ENCODE measurements at regions not wholly inside any gene's neighbourhood (a gene's known extent, or its start where the extent isn't known, plus 50 kb on each side); places are given as distances from the start of the nearest gene placed in this dataset.

- no peak for DNase-seq (ENCODE audit: low spot score)
Observed at GRCh38 chr12:90080616-90081015, 372.0 kb upstream of the ATP2B1 start.

DNA sequence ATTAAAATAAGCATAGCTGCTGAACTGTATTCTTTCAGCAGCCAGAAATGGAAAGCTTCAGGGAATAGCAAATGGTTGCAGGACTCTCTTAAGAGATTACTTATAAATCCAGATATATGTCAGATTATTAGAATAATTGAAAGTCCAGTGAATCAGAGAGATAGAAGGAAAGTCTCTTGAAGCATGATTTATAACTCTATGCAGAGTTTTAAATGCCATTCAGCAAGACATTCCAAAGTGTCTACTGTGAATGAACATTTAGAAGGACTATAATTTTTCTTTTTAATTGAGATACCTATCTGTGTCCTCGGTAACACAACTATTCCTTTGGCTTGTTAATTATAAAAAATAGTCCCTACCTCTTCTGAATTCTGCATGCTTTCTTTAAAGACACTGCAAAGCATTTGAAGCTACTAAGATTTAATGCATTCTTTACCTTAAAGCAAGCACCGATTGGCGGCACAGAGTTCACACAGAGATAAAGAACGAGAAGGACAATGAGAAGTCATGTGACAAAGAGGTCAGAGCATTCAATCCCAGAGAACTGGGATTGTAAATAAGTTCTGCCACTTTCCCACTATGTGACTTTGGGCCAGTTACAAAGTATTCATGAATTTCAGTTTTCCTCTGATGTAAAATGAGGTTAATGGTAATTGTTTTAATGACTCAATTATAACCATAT, 371.0 kb upstream of the ATP2B1 start:
- no peak for DNase-seq (ENCODE audit: low spot score)

- DNase-seq (ENCODE audit: low spot score), result no peak
Observed at GRCh38 chr12:90078344-90078743, 369.7 kb upstream of the ATP2B1 start.

DNA sequence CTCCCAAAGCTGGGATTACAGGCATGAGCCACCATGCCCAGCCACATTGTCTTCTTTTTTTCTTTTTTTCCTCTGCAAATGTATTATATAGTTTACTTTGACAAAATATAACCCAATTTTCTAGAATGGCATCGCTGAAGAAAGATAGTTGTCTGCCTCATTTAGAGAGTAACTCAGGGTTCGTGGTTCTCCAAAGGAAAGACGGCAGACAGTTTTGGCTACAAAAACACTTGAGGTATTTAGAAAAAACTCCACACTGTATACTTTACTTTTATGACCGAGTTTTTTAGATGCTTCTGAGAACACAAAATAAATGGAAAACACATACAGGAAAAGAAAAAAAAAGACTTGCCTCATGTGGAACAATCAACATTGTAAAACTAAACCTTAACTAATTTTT, 369.1 kb upstream of the ATP2B1 start:
- no peak for DNase-seq (ENCODE audit: low spot score)

GRCh38 chr12:90076851-90077319, 368.2 kb upstream of the ATP2B1 start:
- no peak for DNase-seq (ENCODE audit: low spot score)

DNA sequence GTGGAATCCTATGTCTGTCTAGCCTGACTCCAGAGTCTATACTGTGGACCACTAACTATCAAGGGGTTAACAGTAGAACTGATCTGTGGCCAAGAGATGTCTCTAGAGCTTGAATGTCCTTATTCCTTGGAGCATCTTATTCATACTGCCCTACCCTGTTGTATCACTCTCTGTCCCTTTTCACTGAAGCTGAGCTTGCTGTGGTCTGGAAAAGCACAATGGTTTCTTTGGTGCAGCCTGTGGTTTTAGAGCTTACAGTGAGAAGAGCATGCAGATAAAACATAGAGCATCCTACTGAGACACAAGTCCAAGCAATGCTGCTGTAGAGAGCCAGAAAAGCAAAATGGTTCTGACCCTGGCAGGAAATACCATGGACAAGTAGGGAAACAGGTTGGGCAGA, 367.0 kb upstream of the ATP2B1 start:
- DNase-seq (ENCODE audit: low spot score), result no peak

- DNase-seq (ENCODE audit: low spot score), result no peak
Observed at GRCh38 chr12:90074086-90074485, 365.4 kb upstream of the ATP2B1 start.

- no peak for DNase-seq (ENCODE audit: low spot score)
Observed at GRCh38 chr12:90071996-90072395, 363.4 kb upstream of the ATP2B1 start.

GRCh38 chr12:90069711-90070110, 361.1 kb upstream of the ATP2B1 start:
- no peak for DNase-seq (ENCODE audit: low spot score)

GRCh38 chr12:90067791-90068190, 359.2 kb upstream of the ATP2B1 start:
- DNase-seq (ENCODE audit: low spot score), result no peak

DNA sequence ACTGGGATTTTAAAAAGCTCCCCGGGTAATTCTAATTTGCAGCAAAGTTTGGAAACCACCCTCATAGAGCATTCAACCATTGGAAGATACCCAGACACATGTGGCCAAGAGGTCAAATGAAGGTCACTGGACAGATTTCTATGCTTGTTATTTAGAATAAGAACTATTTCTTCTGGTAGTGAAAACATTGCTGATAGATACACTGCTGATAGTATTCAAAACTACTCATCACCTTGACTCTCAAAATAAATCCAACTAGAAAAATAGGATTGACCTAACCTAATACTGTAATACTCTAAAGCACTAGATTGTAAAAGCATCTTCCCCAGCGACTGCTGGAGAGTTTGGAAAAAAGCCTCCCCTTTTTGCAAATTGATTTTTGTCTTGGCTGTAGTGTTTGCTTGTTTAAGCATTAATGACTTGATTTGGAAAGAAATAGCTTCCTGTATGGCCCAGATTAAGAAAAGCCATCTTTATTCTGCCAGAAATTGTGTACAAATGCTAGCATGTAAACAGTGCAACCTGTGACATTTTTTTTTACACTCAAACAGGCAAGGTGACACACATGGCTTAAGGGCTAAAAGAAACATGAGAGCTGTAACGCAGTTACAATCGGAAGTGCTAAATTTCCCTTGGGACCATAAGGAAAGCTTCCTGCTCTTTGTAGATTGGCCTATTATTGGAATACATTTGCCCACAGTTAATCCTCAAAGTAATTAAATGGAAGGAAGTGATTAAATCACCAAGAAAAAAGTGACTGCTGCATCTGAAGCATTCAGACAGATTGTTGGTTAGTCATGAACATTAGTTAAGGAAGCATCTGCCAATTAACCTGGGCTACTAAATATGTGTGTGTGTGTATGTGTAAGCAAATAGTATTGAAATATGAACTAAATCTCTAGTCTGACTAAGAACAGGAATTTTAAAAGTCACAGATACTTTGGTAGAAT, 356.5 kb upstream of the ATP2B1 start:
- peak; percentile 40 for DNase-seq (ENCODE audit: low spot score)

DNA sequence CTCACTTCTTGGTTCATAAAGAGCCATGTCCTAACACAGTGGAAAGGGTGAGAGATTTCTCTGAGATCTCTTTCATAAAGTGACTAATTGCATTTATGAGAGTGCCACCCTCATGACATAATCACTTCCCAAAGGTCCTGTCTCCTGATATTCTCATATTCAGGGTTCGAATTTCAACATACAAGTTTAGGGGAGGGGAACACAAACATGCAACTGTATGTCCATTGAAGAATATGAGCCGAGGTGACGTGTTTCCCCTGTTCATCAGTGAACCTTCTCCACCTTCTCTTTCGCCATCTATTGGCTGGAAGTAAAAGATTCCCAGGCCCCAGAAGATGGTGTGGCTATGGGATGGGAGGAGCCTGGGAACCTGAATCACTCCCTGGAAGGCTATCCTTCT, 354.2 kb upstream of the ATP2B1 start:
- DNase-seq (ENCODE audit: low spot score), result peak; percentile 13

- no peak for DNase-seq (ENCODE audit: low spot score)
Observed at GRCh38 chr12:90061809-90062208, 353.2 kb upstream of the ATP2B1 start.

DNA sequence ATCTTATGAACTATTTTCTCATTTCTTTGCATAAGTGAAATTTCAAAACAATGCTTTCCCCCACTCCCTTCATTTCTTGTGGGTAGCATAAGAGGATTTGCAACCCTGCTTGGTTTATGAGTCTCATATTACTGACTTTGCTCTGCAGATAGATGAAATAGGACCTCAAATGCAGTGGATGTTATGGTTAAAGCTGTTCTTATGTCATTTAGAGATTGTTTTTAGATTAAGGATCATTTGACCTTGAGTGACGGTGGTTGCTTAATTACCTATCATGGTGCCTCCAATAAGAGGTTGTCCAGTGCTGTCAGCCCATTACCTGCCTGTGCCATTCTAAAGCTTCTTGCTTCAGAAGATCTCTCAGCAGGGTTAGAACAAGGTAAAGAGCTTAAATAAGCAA, 351.4 kb upstream of the ATP2B1 start:
- DNase-seq (ENCODE audit: low spot score), result no peak

- DNase-seq (ENCODE audit: low spot score), result peak; percentile 13
Observed at GRCh38 chr12:90058704-90059103, 350.1 kb upstream of the ATP2B1 start.

DNA sequence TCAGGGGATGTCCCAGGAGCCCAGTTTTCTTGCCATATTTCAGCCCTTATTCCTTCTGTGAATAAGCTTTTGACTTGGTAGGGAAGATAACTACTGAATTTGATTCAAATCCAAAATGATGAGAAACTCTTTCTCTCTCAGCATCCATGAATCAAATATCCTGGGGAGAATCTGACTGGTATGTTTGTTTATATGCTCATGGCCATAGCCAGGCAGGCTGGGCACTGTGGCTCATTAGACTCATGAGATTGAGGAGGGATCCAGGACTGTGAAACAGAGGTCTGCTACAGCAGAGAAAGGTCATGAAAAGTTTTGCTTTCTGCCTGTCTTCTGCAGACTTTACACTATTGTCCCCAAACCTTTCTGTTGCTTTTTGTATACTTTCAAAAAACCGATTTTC, 346.4 kb upstream of the ATP2B1 start:
- no peak for DNase-seq (ENCODE audit: low spot score)

GRCh38 chr12:90048918-90049317, 340.3 kb upstream of the ATP2B1 start:
- no peak for DNase-seq (ENCODE audit: low spot score)

DNA sequence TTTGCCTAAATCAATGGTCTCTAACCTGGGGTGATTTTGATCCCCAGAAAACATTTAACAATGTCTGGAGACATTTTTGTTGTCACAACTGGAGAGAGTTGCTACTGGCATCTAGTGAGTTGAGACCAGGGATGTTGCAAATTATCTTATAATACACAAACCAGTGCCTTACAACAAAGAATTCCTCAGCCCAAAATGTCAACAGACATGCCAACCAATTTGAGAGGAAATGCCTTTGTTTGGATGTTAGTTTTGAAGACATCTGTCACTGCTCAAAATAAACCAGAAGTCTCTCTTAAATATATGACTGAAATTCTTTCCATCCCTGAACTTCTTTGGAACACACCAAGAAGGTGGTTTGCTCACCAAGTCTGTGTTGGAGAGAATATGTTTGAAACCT, 336.9 kb upstream of the ATP2B1 start:
- DNase-seq (ENCODE audit: low spot score), result no peak

GRCh38 chr12:90044069-90044468, 335.4 kb upstream of the ATP2B1 start:
- DNase-seq (ENCODE audit: low spot score), result no peak

DNA sequence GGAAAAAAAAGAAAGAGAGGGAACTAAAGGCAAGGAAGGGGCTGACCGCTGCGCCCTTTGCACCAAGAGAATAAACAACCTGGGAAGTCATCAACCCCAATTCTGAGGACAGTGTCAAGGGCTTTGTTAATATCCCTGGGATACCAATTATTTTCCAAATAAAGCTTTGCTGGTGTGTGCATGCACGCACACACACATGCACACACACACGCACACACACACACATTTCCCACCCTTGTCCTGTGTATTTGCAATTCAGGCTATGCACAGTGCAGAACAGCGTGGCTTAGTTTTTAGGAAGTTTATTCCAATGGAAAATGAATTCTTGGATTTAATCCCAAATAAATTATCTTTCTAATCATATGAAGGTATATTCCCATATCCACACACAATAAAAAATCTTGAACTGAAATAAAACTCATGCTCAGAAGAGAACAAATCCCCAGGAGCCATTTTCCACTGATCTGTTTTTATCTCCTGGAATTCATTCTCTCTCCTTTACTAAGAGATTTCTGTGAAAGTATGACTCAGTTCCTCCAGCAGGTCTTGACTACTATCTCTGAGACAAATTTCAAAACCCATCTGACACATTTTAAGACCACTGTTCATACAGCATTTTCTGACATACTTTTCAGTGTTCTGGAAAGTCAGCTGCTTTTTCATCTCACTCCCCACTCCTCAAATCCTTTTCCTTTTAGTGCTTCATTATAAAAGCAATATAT, 334.4 kb upstream of the ATP2B1 start:
- no peak for DNase-seq (ENCODE audit: low spot score)

DNA sequence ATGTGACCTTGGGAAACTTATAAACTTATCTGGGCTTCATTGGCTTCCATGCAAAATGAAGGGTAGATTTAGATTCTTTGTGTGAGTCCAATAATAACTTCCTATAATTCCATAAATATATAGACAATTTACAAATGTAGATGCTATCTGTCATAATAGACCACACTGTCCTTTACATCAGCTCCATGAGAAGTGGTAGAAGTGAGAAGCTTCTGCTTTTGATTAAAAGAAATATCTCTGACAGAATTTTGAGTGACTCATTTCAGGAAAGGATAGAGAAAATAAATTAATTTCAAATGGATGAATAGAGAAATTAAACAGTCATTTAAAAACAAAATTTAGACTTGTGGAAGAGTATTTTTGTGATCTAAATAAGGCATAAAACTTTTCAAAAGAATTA, 329.7 kb upstream of the ATP2B1 start:
- DNase-seq (ENCODE audit: low spot score), result no peak

DNA sequence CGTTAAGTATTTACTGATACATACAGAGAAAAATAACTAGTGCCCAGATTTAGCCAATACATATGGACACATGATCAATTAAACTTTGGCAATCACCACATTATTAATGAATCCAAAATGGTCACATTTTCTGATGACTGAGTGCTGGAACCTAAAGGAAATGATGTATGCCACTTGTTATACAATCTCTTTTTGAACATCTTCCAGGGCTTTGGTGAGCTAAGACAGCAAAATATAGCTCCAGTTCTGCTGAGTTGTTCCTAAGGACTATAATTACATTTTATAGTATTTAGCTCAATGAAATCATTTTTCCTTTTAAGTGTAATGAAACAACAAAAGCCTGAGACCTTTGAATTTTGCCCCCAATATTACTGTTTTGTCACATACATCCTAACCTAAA, 329.1 kb upstream of the ATP2B1 start:
- DNase-seq (ENCODE audit: low spot score), result no peak
